ENCODE measurements at regions not wholly inside any gene's neighbourhood (a gene's known extent, or its start where the extent isn't known, plus 50 kb on each side); places are given as distances from the start of the nearest gene placed in this dataset.

DNA sequence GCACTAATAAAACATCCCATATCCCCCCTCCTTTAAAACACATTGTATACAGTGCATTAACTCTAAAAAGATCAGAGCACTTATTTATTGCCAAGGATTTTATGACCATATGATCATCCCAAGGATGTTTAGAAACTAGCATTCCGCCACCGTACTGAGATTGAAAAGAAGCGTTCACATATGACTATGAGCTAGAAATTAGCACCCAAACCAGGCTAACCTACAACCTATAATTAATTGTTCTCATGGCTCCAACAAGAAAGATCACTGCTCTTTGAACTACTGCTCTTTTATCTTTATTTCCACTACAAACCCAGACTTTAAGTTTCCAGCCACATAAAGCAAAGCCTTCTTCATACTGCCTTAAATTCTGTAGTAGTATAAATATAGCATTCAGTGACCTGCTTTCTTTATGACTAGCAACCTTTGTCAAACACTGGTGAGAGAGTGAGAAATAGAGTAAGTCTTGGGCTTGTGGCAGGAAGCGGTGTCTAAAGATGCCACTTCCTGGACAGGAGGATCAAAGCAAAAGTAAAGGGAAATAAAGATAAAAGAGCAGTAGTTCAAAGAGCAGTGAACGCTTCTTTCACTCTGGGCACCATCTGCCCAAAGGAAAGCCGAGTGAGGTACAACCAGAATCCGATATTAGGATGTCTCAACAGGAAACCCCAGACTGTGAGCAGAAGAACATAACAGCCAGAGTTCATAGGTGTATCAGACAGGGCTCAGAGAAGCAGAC is 151.1 kb upstream of the ERCC6L2 start:
- Histone ChIP-seq H3K4me1 (ENCODE audit: control insufficient read depth in 1 of 2, low read depth in 2 of 2) (peaks cover 0 to 3% of the 10 kb centered on the region in 2 donors), H3K36me3 (no peaks in the 10 kb centered on the region), H3K27ac (no peak overlapping the region), H3K27me3 (replicated peaks; ENCODE audit: insufficient read depth) (no peaks in the 10 kb centered on the region), H3K9me3 (no peaks in the 10 kb centered on the region), H3K4me3 (no peak overlapping the region)
- ATAC-seq (ENCODE audit: insufficient number of reproducible peaks, low FRiP score, low read depth) (no peak), DNase-seq (ENCODE audit: low spot score) (no peak)
- TF ChIP-seq, protein P1, sequence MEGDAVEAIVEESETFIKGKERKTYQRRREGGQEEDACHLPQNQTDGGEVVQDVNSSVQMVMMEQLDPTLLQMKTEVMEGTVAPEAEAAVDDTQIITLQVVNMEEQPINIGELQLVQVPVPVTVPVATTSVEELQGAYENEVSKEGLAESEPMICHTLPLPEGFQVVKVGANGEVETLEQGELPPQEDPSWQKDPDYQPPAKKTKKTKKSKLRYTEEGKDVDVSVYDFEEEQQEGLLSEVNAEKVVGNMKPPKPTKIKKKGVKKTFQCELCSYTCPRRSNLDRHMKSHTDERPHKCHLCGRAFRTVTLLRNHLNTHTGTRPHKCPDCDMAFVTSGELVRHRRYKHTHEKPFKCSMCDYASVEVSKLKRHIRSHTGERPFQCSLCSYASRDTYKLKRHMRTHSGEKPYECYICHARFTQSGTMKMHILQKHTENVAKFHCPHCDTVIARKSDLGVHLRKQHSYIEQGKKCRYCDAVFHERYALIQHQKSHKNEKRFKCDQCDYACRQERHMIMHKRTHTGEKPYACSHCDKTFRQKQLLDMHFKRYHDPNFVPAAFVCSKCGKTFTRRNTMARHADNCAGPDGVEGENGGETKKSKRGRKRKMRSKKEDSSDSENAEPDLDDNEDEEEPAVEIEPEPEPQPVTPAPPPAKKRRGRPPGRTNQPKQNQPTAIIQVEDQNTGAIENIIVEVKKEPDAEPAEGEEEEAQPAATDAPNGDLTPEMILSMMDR (IDR thresholded peaks at IDR 0.05): no peak

DNA sequence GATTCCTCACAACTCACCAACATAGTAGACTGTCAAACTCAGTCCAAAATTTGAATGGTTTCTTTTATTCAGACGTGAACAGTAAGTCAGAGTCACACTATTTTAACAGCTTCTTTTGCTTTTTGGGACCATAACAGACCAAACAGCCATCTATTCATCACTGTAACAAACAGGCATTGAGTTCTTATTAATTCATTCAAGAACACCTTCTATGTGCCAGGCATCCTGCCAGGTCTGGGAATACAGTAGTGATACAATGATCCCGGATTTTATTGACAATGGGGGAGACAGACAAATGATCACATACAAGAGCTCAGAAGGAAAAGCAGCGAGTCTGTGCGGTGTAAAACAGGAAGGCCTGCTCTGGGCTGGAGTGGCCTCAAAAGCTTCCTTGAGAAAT is 153.3 kb upstream of the ERCC6L2 start:
- TF ChIP-seq, protein P1 (IDR thresholded peaks at IDR 0.05): no peak
- no peak for ATAC-seq (ENCODE audit: insufficient number of reproducible peaks, low FRiP score, low read depth)
- H3K27ac ChIP-seq: no peak overlapping the region

DNA sequence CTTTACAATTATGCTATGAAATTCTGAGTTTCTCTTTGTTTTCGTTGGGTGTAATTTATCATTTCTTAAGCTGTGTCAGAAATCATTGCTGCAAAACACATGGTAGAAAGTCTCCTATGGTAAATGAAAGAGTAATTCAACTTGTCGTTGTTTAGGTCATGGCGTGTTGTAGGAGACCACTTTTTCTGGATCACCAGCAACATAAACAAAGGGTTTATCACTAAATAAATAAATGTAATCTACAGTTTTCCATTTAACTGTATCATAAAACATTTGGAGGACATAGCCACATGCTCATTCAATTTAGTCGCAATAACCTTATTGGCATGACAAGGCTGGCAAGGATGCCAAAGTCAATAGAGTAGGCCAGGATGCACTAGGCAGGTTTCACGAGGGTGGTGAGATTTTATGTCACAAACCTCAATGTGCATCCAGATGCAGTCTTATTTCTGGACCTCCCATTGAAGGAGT is 154.4 kb upstream of the ERCC6L2 start:
- TF ChIP-seq, protein P1 (IDR thresholded peaks at IDR 0.05): no peak
- no peak overlapping the region for H3K27ac ChIP-seq
- DNase-seq (ENCODE audit: low spot score) (no peak), ATAC-seq (ENCODE audit: insufficient number of reproducible peaks, low FRiP score, low read depth) (no peak)
- H3K27me3 ChIP-seq (replicated peaks; ENCODE audit: insufficient read depth): no peaks in the 10 kb centered on the region
- H3K9me3 ChIP-seq: no peaks in the 10 kb centered on the region
- no peak overlapping the region for H3K4me3 ChIP-seq
- no peaks in the 10 kb centered on the region for H3K36me3 ChIP-seq
- peaks cover 0 to 3% of the 10 kb centered on the region in 2 donors for H3K4me1 ChIP-seq (ENCODE audit: control insufficient read depth in 1 of 2, low read depth in 2 of 2)

More for the DNA sequence above, 153.3 kb upstream of the ERCC6L2 start:
- no peaks in the 10 kb centered on the region for H3K9me3 ChIP-seq
- no peaks in the 10 kb centered on the region for H3K27me3 ChIP-seq (replicated peaks; ENCODE audit: insufficient read depth)
- H3K4me3 ChIP-seq: no peak overlapping the region
- H3K4me1 ChIP-seq (ENCODE audit: control insufficient read depth in 1 of 2, low read depth in 2 of 2): peaks cover 0 to 3% of the 10 kb centered on the region in 2 donors
- DNase-seq (ENCODE audit: low spot score): no peak
- no peaks in the 10 kb centered on the region for H3K36me3 ChIP-seq

DNA sequence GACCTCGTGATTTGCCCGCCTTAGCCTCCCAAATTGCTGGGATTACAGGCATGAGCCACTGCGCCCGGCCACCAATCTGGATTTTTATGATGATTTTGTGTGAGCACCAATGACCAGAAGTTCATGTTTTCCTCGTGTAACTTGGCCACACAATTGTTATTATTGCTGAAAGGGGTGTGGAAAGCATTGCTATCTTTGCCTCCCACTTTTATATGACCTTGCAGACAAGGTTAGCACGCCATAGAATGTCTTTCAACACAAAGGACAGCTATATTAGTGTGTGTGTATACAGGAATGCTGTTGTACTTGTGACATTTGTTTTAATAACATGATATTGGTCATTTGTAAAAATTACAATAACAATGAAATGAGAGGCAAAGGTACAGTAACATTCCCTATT is 155.0 kb upstream of the ERCC6L2 start:
- Histone ChIP-seq H3K36me3 (no peaks in the 10 kb centered on the region), H3K4me3 (no peak overlapping the region), H3K9me3 (no peaks in the 10 kb centered on the region), H3K27ac (no peak overlapping the region), H3K4me1 (ENCODE audit: control insufficient read depth in 1 of 2, low read depth in 2 of 2) (peaks cover 0 to 3% of the 10 kb centered on the region in 2 donors), H3K27me3 (replicated peaks; ENCODE audit: insufficient read depth) (no peaks in the 10 kb centered on the region)
- no peak for DNase-seq (ENCODE audit: low spot score)
- no peak for ATAC-seq (ENCODE audit: insufficient number of reproducible peaks, low FRiP score, low read depth)
- TF ChIP-seq, protein P1 (IDR thresholded peaks at IDR 0.05): no peak

DNA sequence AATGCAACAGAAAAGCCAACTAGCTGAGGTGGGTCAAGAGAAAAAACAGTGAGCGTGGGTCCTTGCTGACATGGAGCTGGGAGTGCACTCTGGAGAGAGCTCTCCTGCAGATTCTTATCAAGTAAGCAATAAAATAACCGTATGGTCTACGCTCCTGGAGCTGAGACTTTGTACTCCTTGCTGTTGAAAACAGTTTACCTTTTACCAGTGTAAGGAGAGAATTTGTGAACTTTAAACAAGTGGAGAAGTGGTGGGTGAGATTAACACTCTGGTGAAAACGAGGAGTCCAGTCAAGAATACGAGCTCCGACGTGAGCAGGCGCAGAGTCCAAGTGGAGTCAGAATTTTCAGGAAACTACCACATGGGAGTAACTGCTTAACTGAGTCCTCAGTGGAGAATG is 156.1 kb upstream of the ERCC6L2 start:
- TF ChIP-seq, protein P1 (IDR thresholded peaks at IDR 0.05): no peak

More for the DNA sequence above, 156.1 kb upstream of the ERCC6L2 start:
- H3K27ac ChIP-seq: no peak overlapping the region
- H3K4me3 ChIP-seq: no peak overlapping the region
- peaks cover 0 to 3% of the 10 kb centered on the region in 2 donors for H3K4me1 ChIP-seq (ENCODE audit: control insufficient read depth in 1 of 2, low read depth in 2 of 2)
- H3K36me3 ChIP-seq: no peaks in the 10 kb centered on the region
- H3K27me3 ChIP-seq (replicated peaks; ENCODE audit: insufficient read depth): no peaks in the 10 kb centered on the region
- no peak for DNase-seq (ENCODE audit: low spot score)
- no peaks in the 10 kb centered on the region for H3K9me3 ChIP-seq
- ATAC-seq (ENCODE audit: insufficient number of reproducible peaks, low FRiP score, low read depth): no peak

Data from thoracic aorta (tissue), 2 donors.